ENCODE measurements at regions not wholly inside any gene's neighbourhood (a gene's known extent, or its start where the extent isn't known, plus 50 kb on each side); places are given as distances from the start of the nearest gene placed in this dataset.

GRCh38 chr20:22450537-22450936, 133.8 kb downstream of the FOXA2 start:
- CTCF ChIA-PET (ENCODE audit: low intra/inter-chr PET ratio, low total read pairs): interaction anchor here (1.8 kb wide), 1 partner anchor 137 kb away, joined by 5 read pairs; no protein-coding TSS in a partner anchor
- ATAC-seq: no peak
- in situ Hi-C loops (cut with HindIII; ENCODE audit: extremely low pct_ligation_motif_present, low pct_unique_long_range_greater_than_20kb): loop anchor here (5.0 kb wide), 3 partner anchors 113 to 237 kb away; no protein-coding TSS in a partner anchor
- WGBS (ENCODE audit: low lambda C conversion rate): 47% methylated on average over 2 of the region's 2 CpGs
- no peak for DNase-seq (ENCODE audit: low spot score)
- BruUV-seq (replicated peaks): no TSS peak
- Histone ChIP-seq H3K4me2 (ENCODE audit: low read depth, low read length) (no peak overlapping the region), H3K36me3 (replicated peaks in 1 of 2; ENCODE audit: control insufficient read depth in 1 of 2, insufficient read depth in 2 of 2, low read length in 2 of 2) (no peaks in the 10 kb centered on the region), H3K27me3 (ENCODE audit: control insufficient read depth in 1 of 2, insufficient read depth in 2 of 2, low read length in 2 of 2) (peaks cover 5 to 50% of the 10 kb centered on the region in 2 experiments; a peak in 4 of 5 replicates), H4K20me1 (ENCODE audit: insufficient read depth, low read length) (no peaks in the 10 kb centered on the region), H3K27ac (ENCODE audit: extremely low read length, insufficient read depth, low read length) (no peak overlapping the region), H3K4me3 (replicated peaks in 1 of 3; ENCODE audit: insufficient read depth in 1 of 3, low read depth in 2 of 3, low read length in 3 of 3) (no peak overlapping the region), H3K79me2 (ENCODE audit: insufficient read depth, low read length) (no peaks in the 10 kb centered on the region), H3K9ac (ENCODE audit: insufficient read depth, low read depth, low read length) (no peak overlapping the region), H3K4me1 (ENCODE audit: insufficient read depth, low read length) (peaks cover 25% of the 10 kb centered on the region), H2AFZ (ENCODE audit: low read length) (no peak overlapping the region), H3K9me3 (ENCODE audit: low read length) (no peaks in the 10 kb centered on the region)
- TF ChIP-seq IRX3 (CRISPR knock-in tag; IDR thresholded peaks at IDR 0.05; ENCODE audit: borderline replicate concordance, low read depth) (no peak), ZNF672 (CRISPR knock-in tag; IDR thresholded peaks at IDR 0.05) (no peak), ZZZ3 (CRISPR knock-in tag; IDR thresholded peaks at IDR 0.05; ENCODE audit: borderline replicate concordance) (no peak), KDM3A (CRISPR knock-in tag; IDR thresholded peaks at IDR 0.05; ENCODE audit: low read depth) (no peak), LRRFIP1 (CRISPR knock-in tag; conservative IDR thresholded peaks at IDR 0.05) (no peak), ETV5 (CRISPR knock-in tag; IDR thresholded peaks at IDR 0.05; ENCODE audit: borderline replicate concordance) (no peak), CENPBD1 (CRISPR knock-in tag; IDR thresholded peaks at IDR 0.05; ENCODE audit: borderline replicate concordance, low read depth) (no peak), ZNF639 (CRISPR knock-in tag; conservative IDR thresholded peaks at IDR 0.05) (no peak), JUND (CRISPR knock-in tag; IDR thresholded peaks at IDR 0.05) (no peak), WIZ (CRISPR knock-in tag; IDR thresholded peaks at IDR 0.05) (no peak), ZNF432 (CRISPR knock-in tag; IDR thresholded peaks at IDR 0.05; ENCODE audit: borderline replicate concordance) (no peak), ELF1 (CRISPR knock-in tag; IDR thresholded peaks at IDR 0.05) (no peak), ZFP37 (CRISPR knock-in tag; IDR thresholded peaks at IDR 0.05; ENCODE audit: borderline replicate concordance) (no peak)
- POLR2A ChIA-PET: interaction anchor here (3.2 kb wide), 1 partner anchor 20 kb away, joined by 25 read pairs; no protein-coding TSS in a partner anchor
- no peak for FAIRE-seq
- intact Hi-C loops (cut with micrococcal nuclease; ENCODE audit: unreplicated experiment): loop anchor here (5.0 kb wide), 1 partner anchor 63 kb away; no protein-coding TSS in a partner anchor

Measured in HepG2 (cell line).